GM18505 (cell line): ENCODE measurements at regions not wholly inside any gene's neighbourhood (a gene's known extent, or its start where the extent isn't known, plus 50 kb on each side); places are given as distances from the start of the nearest gene placed in this dataset.
"Not testable (repeated sequence)": the region's sequence is repeated elsewhere in the genome, so short reads cannot be mapped to it uniquely, and the experiment has no call there.

Experiments
- ATAC-seq: cut with Tn5 transposase; IDR thresholded peaks from one replicate; pipeline ENCODE4 v1.9.1; 2021; ENCODE audit not compliant: unreplicated experiment
- POLR2A ChIP-seq: IDR thresholded peaks from 4 replicates; pipeline ENCODE4 v1.6.1; 2011; ENCODE audit warnings: borderline replicate concordance; ENCODE audit not compliant: insufficient read depth, insufficient read length; ENCODE audit errors: extremely low read depth

DNA sequence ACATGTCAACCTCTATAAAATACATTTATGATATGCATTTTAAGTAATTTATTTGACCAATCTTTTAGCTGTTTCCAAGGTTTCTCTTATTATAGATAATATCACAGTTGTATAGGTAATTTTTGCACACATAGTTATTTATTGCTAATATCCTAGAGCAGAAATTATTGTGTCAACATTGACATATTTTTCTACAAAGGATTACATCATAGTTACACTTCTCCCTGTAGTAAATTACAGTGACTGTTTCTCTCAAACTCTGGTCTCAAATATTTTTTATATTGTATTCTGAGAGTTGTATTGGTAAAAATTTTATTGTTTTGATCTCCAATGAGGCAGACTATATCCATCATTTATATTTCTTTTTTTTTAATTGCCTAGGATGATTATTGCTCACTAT is 714.4 kb upstream of the CDH6 start:
- no peak for TF ChIP-seq POLR2A
- ATAC-seq = no peak

DNA sequence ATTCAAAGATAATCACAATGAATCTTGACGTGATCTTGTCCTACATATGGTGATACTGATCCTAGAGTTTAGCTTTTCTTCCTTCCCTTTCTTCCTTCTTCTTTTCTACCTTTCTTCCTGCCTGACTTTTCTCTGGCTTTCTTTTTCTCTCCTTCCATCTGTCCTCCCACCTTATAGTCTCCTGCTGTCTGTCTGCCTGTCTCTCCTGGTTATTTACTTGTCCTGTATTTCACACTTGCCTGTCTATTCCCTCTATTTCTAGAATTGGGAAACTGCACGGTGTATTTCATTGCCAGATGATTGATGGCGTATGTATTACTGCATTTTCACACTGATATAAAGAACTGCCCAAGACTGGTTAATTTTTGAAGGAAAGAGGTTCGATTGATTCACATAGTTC is 718.1 kb upstream of the CDH6 start:
- ATAC-seq = no peak
- TF ChIP-seq POLR2A = no peak

- no peak for ATAC-seq
- TF ChIP-seq POLR2A = no peak
Measured at GRCh38 chr5:30469691-30470090, 723.8 kb upstream of the CDH6 start.

- TF ChIP-seq POLR2A = no peak
- no peak for ATAC-seq
Measured at GRCh38 chr5:30458681-30459080, 734.8 kb upstream of the CDH6 start.

GRCh38 chr5:30455484-30455883 is 738.0 kb upstream of the CDH6 start:
- ATAC-seq = not testable (repeated sequence)

DNA sequence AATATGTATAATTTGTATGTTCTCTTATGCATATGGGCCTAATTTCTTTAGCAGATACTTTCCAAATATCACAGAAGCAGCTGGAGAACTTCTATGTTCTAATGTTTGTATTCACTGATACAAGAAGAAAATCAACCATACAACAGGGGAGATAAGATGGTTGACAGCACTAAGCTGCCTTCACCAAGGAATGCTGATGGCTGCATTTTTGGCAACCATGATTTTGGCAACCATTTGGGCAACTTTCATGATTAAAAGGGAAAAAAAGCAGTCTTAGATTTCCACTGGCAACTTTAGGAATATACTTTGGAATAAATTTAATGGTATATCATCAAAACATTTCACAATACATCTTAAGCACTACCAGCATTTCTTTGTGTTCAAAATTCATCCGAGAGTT is 740.3 kb upstream of the CDH6 start:
- no peak for TF ChIP-seq POLR2A
- ATAC-seq = no peak

- no peak for TF ChIP-seq POLR2A
- no peak for ATAC-seq
Measured at GRCh38 chr5:30450153-30450552, 743.3 kb upstream of the CDH6 start.

- TF ChIP-seq POLR2A = no peak
- no peak for ATAC-seq
Measured at GRCh38 chr5:30447431-30447830, 746.1 kb upstream of the CDH6 start.

GRCh38 chr5:30446456-30446855 is 747.0 kb upstream of the CDH6 start:
- no peak for ATAC-seq
- no peak for TF ChIP-seq POLR2A

DNA sequence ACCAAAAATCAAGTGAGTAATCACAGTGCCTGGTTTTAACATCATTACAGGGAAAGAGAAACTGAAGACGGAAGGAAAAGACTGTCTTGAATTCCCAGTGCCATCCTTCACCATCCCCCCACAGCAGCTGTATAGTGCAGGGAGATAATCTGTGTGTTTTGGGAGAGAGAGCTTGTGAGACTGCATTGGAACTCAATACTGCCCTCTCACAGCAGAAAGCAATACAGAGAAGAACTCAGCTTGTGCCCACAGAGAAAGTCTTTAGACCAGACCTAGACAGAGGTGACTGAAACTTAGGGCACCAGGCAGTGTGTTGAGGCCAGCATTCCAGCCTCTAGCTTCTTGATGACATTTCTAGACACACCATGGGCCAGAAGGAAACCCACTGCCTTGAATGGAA is 754.7 kb upstream of the CDH6 start:
- ATAC-seq = no peak

DNA sequence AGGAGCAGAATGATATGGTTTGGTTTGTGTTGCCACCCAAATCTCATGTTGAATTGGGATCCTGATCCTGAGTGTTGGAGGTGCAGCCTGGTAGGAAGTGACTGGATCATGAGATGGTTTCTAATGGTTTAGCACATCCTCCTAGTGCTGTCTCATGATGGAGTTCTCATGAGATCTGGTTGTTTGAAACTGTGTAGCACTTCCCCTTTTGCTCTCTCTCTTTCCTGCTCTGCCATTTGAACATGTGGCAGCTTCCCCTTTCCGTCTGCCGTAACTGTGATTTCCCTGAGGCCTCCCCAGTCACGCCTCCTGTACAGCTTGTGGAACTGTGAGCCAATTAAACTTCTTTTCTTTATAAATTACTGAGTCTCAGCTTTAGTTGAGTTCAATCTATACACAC is 756.8 kb upstream of the CDH6 start:
- no peak for TF ChIP-seq POLR2A
- ATAC-seq = no peak

More for the DNA sequence above, 754.7 kb upstream of the CDH6 start:
- no peak for TF ChIP-seq POLR2A

DNA sequence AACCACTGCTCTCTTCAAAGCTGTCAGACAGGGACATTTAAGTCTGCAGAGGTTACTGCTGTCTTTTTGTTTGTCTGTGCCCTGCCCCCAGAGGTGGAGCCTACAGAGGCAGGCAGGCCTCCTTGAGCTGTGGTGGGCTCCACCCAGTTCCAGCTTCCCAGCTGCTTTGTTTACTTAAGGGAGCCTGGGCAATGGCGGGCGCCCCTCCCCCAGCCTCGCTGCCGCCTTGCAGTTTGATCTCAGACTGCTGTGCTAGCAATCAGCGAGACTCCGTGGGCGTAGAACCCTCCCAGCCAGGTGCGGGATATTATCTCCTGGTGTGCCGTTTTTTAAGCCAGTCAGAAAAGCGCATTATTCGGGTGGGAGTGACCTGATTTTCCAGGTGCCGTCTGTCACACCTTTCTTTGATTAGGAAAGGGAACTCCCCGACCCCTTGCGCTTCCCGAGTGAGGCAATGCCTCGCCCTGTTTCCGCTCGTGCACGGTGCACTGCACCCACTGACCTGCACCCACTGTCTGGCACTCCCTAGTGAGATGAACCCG is 764.5 kb upstream of the CDH6 start:
- not testable (repeated sequence) for ATAC-seq

- no peak for ATAC-seq
- no peak for TF ChIP-seq POLR2A
Measured at GRCh38 chr5:30414078-30414477, 779.4 kb upstream of the CDH6 start.

- no peak for ATAC-seq
- TF ChIP-seq POLR2A = no peak
Measured at GRCh38 chr5:30413540-30413939, 779.9 kb upstream of the CDH6 start.

GRCh38 chr5:30405821-30406220 is 787.7 kb upstream of the CDH6 start:
- TF ChIP-seq POLR2A = no peak
- no peak for ATAC-seq

- ATAC-seq = no peak
- no peak for TF ChIP-seq POLR2A
Measured at GRCh38 chr5:30401479-30402058, 791.9 kb upstream of the CDH6 start.

- TF ChIP-seq POLR2A = no peak
- ATAC-seq = no peak
Measured at GRCh38 chr5:30398423-30398822, 795.1 kb upstream of the CDH6 start.
